ENCODE measurements at regions not wholly inside any gene's neighbourhood (a gene's known extent, or its start where the extent isn't known, plus 50 kb on each side); places are given as distances from the start of the nearest gene placed in this dataset.

- TF ChIP-seq L3MBTL2 (conservative IDR thresholded peaks at IDR 0.05) (no peak), TARDBP (IDR thresholded peaks at IDR 0.05) (no peak), CTBP1 (IDR thresholded peaks at IDR 0.05; ENCODE audit: borderline replicate concordance) (no peak), BHLHE40 (IDR thresholded peaks at IDR 0.05; ENCODE audit: borderline replicate concordance) (no peak), ARNT (IDR thresholded peaks at IDR 0.05) (no peak), LEF1 (IDR thresholded peaks at IDR 0.05; ENCODE audit: borderline replicate concordance) (no peak), NFRKB (IDR thresholded peaks at IDR 0.05) (no peak), SUZ12 (IDR thresholded peaks at IDR 0.05) (no peak), ELF4 (IDR thresholded peaks at IDR 0.05) (no peak), FOXA1 (IDR thresholded peaks at IDR 0.05) (no peak), FOXM1 (IDR thresholded peaks at IDR 0.05; ENCODE audit: borderline replicate concordance) (no peak), FOXK2 (IDR thresholded peaks at IDR 0.05) (no peak), HDGF (IDR thresholded peaks at IDR 0.05; ENCODE audit: borderline replicate concordance) (no peak), SP1 (IDR thresholded peaks at IDR 0.05) (no peak), ZNF384 (IDR thresholded peaks at IDR 0.05) (no peak), PKNOX1 (IDR thresholded peaks at IDR 0.05) (no peak)
- ChIA-PET CTCF (no interaction called here), POLR2A (no interaction called here)
- DNase-seq (ENCODE audit: extremely low spot score) = no peak
Measured at GRCh38 chr21:23099185-23099584, 2101.0 kb downstream of the NCAM2 start.

GRCh38 chr21:23101111-23101510 lies 2102.9 kb downstream of the NCAM2 start:
- ChIA-PET CTCF (no interaction called here), POLR2A (no interaction called here)
- DNase-seq (ENCODE audit: extremely low spot score) = no peak
- TF ChIP-seq ARNT (IDR thresholded peaks at IDR 0.05) = no peak
- no peak for TF ChIP-seq TARDBP (IDR thresholded peaks at IDR 0.05)
- TF ChIP-seq CTBP1 (IDR thresholded peaks at IDR 0.05; ENCODE audit: borderline replicate concordance) = no peak
- TF ChIP-seq HDGF (IDR thresholded peaks at IDR 0.05; ENCODE audit: borderline replicate concordance) = no peak
- no peak for TF ChIP-seq PKNOX1 (IDR thresholded peaks at IDR 0.05)
- TF ChIP-seq SUZ12 (IDR thresholded peaks at IDR 0.05) = no peak
- TF ChIP-seq NFRKB (IDR thresholded peaks at IDR 0.05) = no peak
- no peak for TF ChIP-seq ELF4 (IDR thresholded peaks at IDR 0.05)
- no peak for TF ChIP-seq FOXK2 (IDR thresholded peaks at IDR 0.05)
- TF ChIP-seq ZNF384 (IDR thresholded peaks at IDR 0.05) = no peak
- TF ChIP-seq FOXM1 (IDR thresholded peaks at IDR 0.05; ENCODE audit: borderline replicate concordance) = no peak
- TF ChIP-seq L3MBTL2 (conservative IDR thresholded peaks at IDR 0.05) = no peak
- no peak for TF ChIP-seq BHLHE40 (IDR thresholded peaks at IDR 0.05; ENCODE audit: borderline replicate concordance)
- no peak for TF ChIP-seq LEF1 (IDR thresholded peaks at IDR 0.05; ENCODE audit: borderline replicate concordance)

GRCh38 chr21:23108533-23108932 lies 2110.3 kb downstream of the NCAM2 start:
- TF ChIP-seq LEF1 (IDR thresholded peaks at IDR 0.05; ENCODE audit: borderline replicate concordance) (no peak), BHLHE40 (IDR thresholded peaks at IDR 0.05; ENCODE audit: borderline replicate concordance) (no peak), TARDBP (IDR thresholded peaks at IDR 0.05) (no peak), ELF4 (IDR thresholded peaks at IDR 0.05) (no peak)
- DNase-seq (ENCODE audit: extremely low spot score) = no peak
- CTCF ChIA-PET = no interaction called here
- POLR2A ChIA-PET = no interaction called here

- CTCF ChIA-PET = no interaction called here
- POLR2A ChIA-PET = no interaction called here
- no peak for TF ChIP-seq LEF1 (IDR thresholded peaks at IDR 0.05; ENCODE audit: borderline replicate concordance)
- no peak for TF ChIP-seq BHLHE40 (IDR thresholded peaks at IDR 0.05; ENCODE audit: borderline replicate concordance)
- TF ChIP-seq ELF4 (IDR thresholded peaks at IDR 0.05) = no peak
- no peak for TF ChIP-seq ARNT (IDR thresholded peaks at IDR 0.05)
- TF ChIP-seq HDGF (IDR thresholded peaks at IDR 0.05; ENCODE audit: borderline replicate concordance) = no peak
- no peak for TF ChIP-seq SUZ12 (IDR thresholded peaks at IDR 0.05)
- TF ChIP-seq FOXM1 (IDR thresholded peaks at IDR 0.05; ENCODE audit: borderline replicate concordance) = no peak
- no peak for TF ChIP-seq FOXK2 (IDR thresholded peaks at IDR 0.05)
- TF ChIP-seq NFRKB (IDR thresholded peaks at IDR 0.05) = no peak
- no peak for TF ChIP-seq FOXA1 (IDR thresholded peaks at IDR 0.05)
- TF ChIP-seq SP1 (IDR thresholded peaks at IDR 0.05) = no peak
- no peak for TF ChIP-seq CTBP1 (IDR thresholded peaks at IDR 0.05; ENCODE audit: borderline replicate concordance)
- TF ChIP-seq L3MBTL2 (conservative IDR thresholded peaks at IDR 0.05) = no peak
- TF ChIP-seq ZNF384 (IDR thresholded peaks at IDR 0.05) = no peak
- no peak for TF ChIP-seq TARDBP (IDR thresholded peaks at IDR 0.05)
- DNase-seq (ENCODE audit: extremely low spot score) = no peak
Measured at GRCh38 chr21:23111070-23111600, 2112.9 kb downstream of the NCAM2 start.

- no peak for TF ChIP-seq FOXM1 (IDR thresholded peaks at IDR 0.05; ENCODE audit: borderline replicate concordance)
- TF ChIP-seq L3MBTL2 (conservative IDR thresholded peaks at IDR 0.05) = no peak
- no peak for TF ChIP-seq ZNF384 (IDR thresholded peaks at IDR 0.05)
- no peak for TF ChIP-seq LEF1 (IDR thresholded peaks at IDR 0.05; ENCODE audit: borderline replicate concordance)
- TF ChIP-seq ARNT (IDR thresholded peaks at IDR 0.05) = no peak
- TF ChIP-seq FOXA1 (IDR thresholded peaks at IDR 0.05) = no peak
- DNase-seq (ENCODE audit: extremely low spot score) = no peak
- CTCF ChIA-PET = no interaction called here
- POLR2A ChIA-PET = no interaction called here
Measured at GRCh38 chr21:23119491-23119890, 2121.3 kb downstream of the NCAM2 start.

- TF ChIP-seq SUZ12 (IDR thresholded peaks at IDR 0.05) = no peak
- no peak for TF ChIP-seq HDGF (IDR thresholded peaks at IDR 0.05; ENCODE audit: borderline replicate concordance)
- no peak for TF ChIP-seq SP1 (IDR thresholded peaks at IDR 0.05)
- TF ChIP-seq FOXK2 (IDR thresholded peaks at IDR 0.05) = no peak
- TF ChIP-seq FOXA1 (IDR thresholded peaks at IDR 0.05) = no peak
- TF ChIP-seq ZNF384 (IDR thresholded peaks at IDR 0.05) = no peak
- no peak for TF ChIP-seq LEF1 (IDR thresholded peaks at IDR 0.05; ENCODE audit: borderline replicate concordance)
- TF ChIP-seq BHLHE40 (IDR thresholded peaks at IDR 0.05; ENCODE audit: borderline replicate concordance) = no peak
- POLR2A ChIA-PET = no interaction called here
- DNase-seq (ENCODE audit: extremely low spot score) = no peak
- CTCF ChIA-PET = no interaction called here
Measured at GRCh38 chr21:23127973-23128372, 2129.8 kb downstream of the NCAM2 start.

GRCh38 chr21:23130308-23130707 lies 2132.1 kb downstream of the NCAM2 start:
- DNase-seq (ENCODE audit: extremely low spot score) = no peak
- CTCF ChIA-PET = no interaction called here
- TF ChIP-seq PKNOX1 (IDR thresholded peaks at IDR 0.05) (no peak), SUZ12 (IDR thresholded peaks at IDR 0.05) (no peak), L3MBTL2 (conservative IDR thresholded peaks at IDR 0.05) (no peak), BHLHE40 (IDR thresholded peaks at IDR 0.05; ENCODE audit: borderline replicate concordance) (no peak), NFRKB (IDR thresholded peaks at IDR 0.05) (no peak)
- POLR2A ChIA-PET = no interaction called here
